ENCODE measurements at regions not wholly inside any gene's neighbourhood (a gene's known extent, or its start where the extent isn't known, plus 50 kb on each side); places are given as distances from the start of the nearest gene placed in this dataset.

DNA sequence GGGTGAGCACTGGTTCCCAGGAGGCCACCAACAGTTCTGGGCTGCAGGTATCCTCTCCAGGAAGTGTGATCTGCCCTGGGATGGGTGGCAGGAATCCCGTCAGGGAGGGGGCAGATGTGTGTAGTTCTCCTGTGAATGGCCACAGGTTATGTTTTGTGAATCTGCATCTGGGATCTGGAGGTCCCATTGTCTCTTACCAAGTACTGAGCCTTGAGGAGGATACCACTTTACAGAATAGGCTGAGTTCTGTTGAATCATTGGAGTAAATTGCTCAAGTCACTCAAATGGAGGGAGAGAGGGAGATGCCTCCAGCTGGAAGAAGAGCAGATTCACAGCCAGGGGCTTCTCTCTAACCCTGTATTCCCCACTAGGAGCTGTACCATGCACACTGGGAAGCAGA, 168.2 kb downstream of the ANKRD30B start (continued):
- TF ChIP-seq KLF8 (tag by site-specific recombination; IDR thresholded peaks at IDR 0.05) (no peak), ZEB2 (tag by site-specific recombination; IDR thresholded peaks at IDR 0.05) (no peak), GLI4 (tag by site-specific recombination; IDR thresholded peaks at IDR 0.05) (no peak), ZNF791 (tag by site-specific recombination; IDR thresholded peaks at IDR 0.05) (no peak)

DNA sequence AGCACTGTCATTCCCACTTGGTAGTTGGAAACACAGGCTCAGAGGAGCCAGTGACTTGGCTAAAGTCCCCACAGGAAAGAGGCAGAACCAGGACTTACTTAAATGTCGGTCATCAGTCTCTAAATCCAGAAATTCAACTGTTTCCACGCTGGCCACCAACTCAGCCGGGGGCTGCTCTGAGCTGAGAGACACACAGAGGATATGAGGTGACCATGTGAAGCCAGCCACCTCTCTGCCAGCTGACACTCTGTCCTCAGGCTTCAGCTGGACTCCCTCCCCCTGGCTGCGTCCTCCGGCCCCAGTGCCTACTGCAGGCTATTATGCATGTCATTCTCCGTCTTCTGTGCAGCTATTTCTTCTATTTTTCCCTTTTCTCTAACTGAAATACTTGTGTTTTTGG, 168.9 kb downstream of the ANKRD30B start:
- ChIA-PET POLR2A (no interaction called here), CTCF (no interaction called here)
- H3K27ac ChIP-seq (ENCODE audit: extremely low read depth, low read depth, low read length), result no peak overlapping the region
- TF ChIP-seq KLF10 (tag by site-specific recombination; IDR thresholded peaks at IDR 0.05) (no peak), MZF1 (tag by site-specific recombination; IDR thresholded peaks at IDR 0.05; ENCODE audit: borderline replicate concordance) (no peak), ELK4 (IDR thresholded peaks at IDR 0.05; ENCODE audit: borderline replicate concordance, low read depth, low read length) (no peak), PRDM1 (tag by site-specific recombination; IDR thresholded peaks at IDR 0.05) (no peak), ZFP37 (tag by site-specific recombination; IDR thresholded peaks at IDR 0.05) (no peak), ZNF549 (tag by site-specific recombination; IDR thresholded peaks at IDR 0.05) (no peak), WT1 (tag by site-specific recombination; IDR thresholded peaks at IDR 0.05) (no peak)
- H3K4me3 ChIP-seq (ENCODE audit: low read depth, low read length), result no peak overlapping the region
- no peaks in the 10 kb centered on the region for H3K36me3 ChIP-seq (ENCODE audit: control insufficient read depth in 2 of 2, insufficient read depth in 1 of 2, low read length in 2 of 2)
- no peaks in the 10 kb centered on the region for H3K9me3 ChIP-seq (ENCODE audit: control insufficient read depth, insufficient read depth, low read depth, low read length)
- no peaks in the 10 kb centered on the region for H3K4me1 ChIP-seq (ENCODE audit: control insufficient read depth, insufficient read depth, low read length)

DNA sequence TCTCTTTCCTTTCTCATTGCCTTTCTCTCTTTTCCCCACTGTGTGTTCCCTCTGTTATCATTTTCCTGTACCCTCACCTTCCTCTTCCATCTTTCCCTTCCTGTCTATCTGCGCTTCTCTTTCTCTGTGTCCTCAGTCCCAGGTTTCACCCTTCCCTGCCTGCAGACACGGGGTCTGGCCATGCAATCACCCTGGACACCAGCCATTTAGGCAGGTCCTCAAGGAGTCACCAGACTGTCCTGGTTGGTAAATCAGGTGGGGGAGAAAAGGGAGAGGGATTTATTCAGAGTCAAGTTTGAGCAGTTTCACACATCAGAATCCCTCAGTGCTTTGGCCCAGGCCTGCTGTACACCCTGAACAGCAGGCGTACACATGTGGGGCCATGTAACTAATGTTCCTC, 169.3 kb downstream of the ANKRD30B start:
- CTCF ChIA-PET, result no interaction called here
- no peak overlapping the region for H3K27ac ChIP-seq (ENCODE audit: extremely low read depth, low read depth, low read length)
- H3K4me1 ChIP-seq (ENCODE audit: control insufficient read depth, insufficient read depth, low read length), result no peaks in the 10 kb centered on the region
- H3K4me3 ChIP-seq (ENCODE audit: low read depth, low read length), result no peak overlapping the region
- POLR2A ChIA-PET, result no interaction called here
- no peak for TF ChIP-seq ZNF626 (tag by site-specific recombination; IDR thresholded peaks at IDR 0.05)
- no peak for TF ChIP-seq GLIS2 (tag by site-specific recombination; IDR thresholded peaks at IDR 0.05)
- TF ChIP-seq, protein P1, sequence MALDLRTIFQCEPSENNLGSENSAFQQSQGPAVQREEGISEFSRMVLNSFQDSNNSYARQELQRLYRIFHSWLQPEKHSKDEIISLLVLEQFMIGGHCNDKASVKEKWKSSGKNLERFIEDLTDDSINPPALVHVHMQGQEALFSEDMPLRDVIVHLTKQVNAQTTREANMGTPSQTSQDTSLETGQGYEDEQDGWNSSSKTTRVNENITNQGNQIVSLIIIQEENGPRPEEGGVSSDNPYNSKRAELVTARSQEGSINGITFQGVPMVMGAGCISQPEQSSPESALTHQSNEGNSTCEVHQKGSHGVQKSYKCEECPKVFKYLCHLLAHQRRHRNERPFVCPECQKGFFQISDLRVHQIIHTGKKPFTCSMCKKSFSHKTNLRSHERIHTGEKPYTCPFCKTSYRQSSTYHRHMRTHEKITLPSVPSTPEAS (tag by site-specific recombination; IDR thresholded peaks at IDR 0.05), result no peak
- no peak for TF ChIP-seq ZNF624 (tag by site-specific recombination; IDR thresholded peaks at IDR 0.05)
- TF ChIP-seq RBAK (tag by site-specific recombination; IDR thresholded peaks at IDR 0.05), result no peak
- H3K9me3 ChIP-seq (ENCODE audit: control insufficient read depth, insufficient read depth, low read depth, low read length), result no peaks in the 10 kb centered on the region
- H3K36me3 ChIP-seq (ENCODE audit: control insufficient read depth in 2 of 2, insufficient read depth in 1 of 2, low read length in 2 of 2), result no peaks in the 10 kb centered on the region

- ChIA-PET POLR2A (no interaction called here), CTCF (no interaction called here)
- Histone ChIP-seq H3K27ac (ENCODE audit: extremely low read depth, low read depth, low read length) (no peak overlapping the region), H3K4me3 (ENCODE audit: low read depth, low read length) (no peak overlapping the region), H3K36me3 (ENCODE audit: control insufficient read depth in 2 of 2, insufficient read depth in 1 of 2, low read length in 2 of 2) (no peaks in the 10 kb centered on the region), H3K9me3 (ENCODE audit: control insufficient read depth, insufficient read depth, low read depth, low read length) (no peaks in the 10 kb centered on the region), H3K4me1 (ENCODE audit: control insufficient read depth, insufficient read depth, low read length) (no peaks in the 10 kb centered on the region)
- TF ChIP-seq PATZ1 (tag by site-specific recombination; IDR thresholded peaks at IDR 0.05), result no peak
- TF ChIP-seq HIC1 (tag by site-specific recombination; IDR thresholded peaks at IDR 0.05), result no peak
- TF ChIP-seq ZEB2 (tag by site-specific recombination; IDR thresholded peaks at IDR 0.05), result no peak
- no peak for TF ChIP-seq ZNF560 (tag by site-specific recombination; IDR thresholded peaks at IDR 0.05; ENCODE audit: borderline replicate concordance)
Observed at GRCh38 chr18:14919666-14920065, 171.7 kb downstream of the ANKRD30B start.
